H1 (cell line): ENCODE measurements at regions not wholly inside any gene's neighbourhood (a gene's known extent, or its start where the extent isn't known, plus 50 kb on each side); places are given as distances from the start of the nearest gene placed in this dataset.

Source experiments
- BRCA1 ChIP-seq: IDR thresholded peaks from 2 replicates; pipeline ENCODE4 v1.6.1; 2012; ENCODE audit warnings: low read depth, low read length, improper control_type of control experiment
- CEBPB ChIP-seq: IDR thresholded peaks from 2 replicates; pipeline ENCODE4 v1.6.1; 2012; ENCODE audit warnings: low read depth, low read length
- CHD1 ChIP-seq: IDR thresholded peaks from 2 replicates; pipeline ENCODE4 v1.6.1; 2012; ENCODE audit warnings: low read depth, low read length, improper control_type of control experiment
- CREB1 ChIP-seq: IDR thresholded peaks from 2 replicates; pipeline ENCODE4 v1.6.1; 2012; ENCODE audit warnings: inconsistent platforms
- EP300 ChIP-seq, 2 experiments: IDR thresholded peaks; 1 replicate in 1 of 2; 2 replicates in 1 of 2; pipeline ENCODE4 v1.6.1; 2011 to 2012; ENCODE audit warnings: low read depth in 2 of 2, low read length in 2 of 2, mild to moderate bottlenecking in 2 of 2, borderline replicate concordance in 1 of 2, inconsistent platforms in 1 of 2, moderate library complexity in 1 of 2
- HDAC6 ChIP-seq: IDR thresholded peaks from one replicate; pipeline ENCODE4 v1.7.1; 2012; ENCODE audit warnings: low read depth, mild to moderate bottlenecking, inconsistent platforms, low read length, moderate library complexity
- POLR2A ChIP-seq, 2 experiments: IDR thresholded peaks; 1 replicate in 1 of 2; 2 replicates in 1 of 2; pipeline ENCODE4 v1.6.1; 2011; ENCODE audit warnings: low read depth in 2 of 2, low read length in 2 of 2, mild to moderate bottlenecking in 2 of 2; ENCODE audit errors: control extremely low read depth in 1 of 2
- POLR2AphosphoS5 ChIP-seq: IDR thresholded peaks from 2 replicates; pipeline ENCODE4 v1.6.1; 2011; ENCODE audit warnings: low read depth, low read length
- RFX5 ChIP-seq: IDR thresholded peaks from 2 replicates; pipeline ENCODE4 v1.6.1; 2011; ENCODE audit warnings: low read depth, low read length, improper control_type of control experiment, borderline replicate concordance
- SP1 ChIP-seq: IDR thresholded peaks from 2 replicates; pipeline ENCODE4 v1.6.1; 2011; ENCODE audit warnings: low read depth, low read length
- YY1 ChIP-seq: IDR thresholded peaks from 2 replicates; pipeline ENCODE4 v1.6.1; 2011; ENCODE audit warnings: low read depth, mild to moderate bottlenecking, low read length
- ZNF274 ChIP-seq: IDR thresholded peaks from 2 replicates; pipeline ENCODE4 v1.7.0; 2012; ENCODE audit warnings: low read length, borderline replicate concordance; ENCODE audit errors: extremely low read depth
- TF ChIP-seq, protein P1 (sequence below), 3 experiments: IDR thresholded peaks; 1 replicate in 2 of 3; 2 replicates in 1 of 3; pipeline versions ENCODE4 v1.5.1 to v1.6.1; 2011; ENCODE audit warnings: low read length in 3 of 3, mild to moderate bottlenecking in 3 of 3, inconsistent platforms in 2 of 3, low read depth in 1 of 3, moderate library complexity in 1 of 3; ENCODE audit not compliant: insufficient read depth in 1 of 3; ENCODE audit errors: control extremely low read depth in 1 of 3

DNA sequence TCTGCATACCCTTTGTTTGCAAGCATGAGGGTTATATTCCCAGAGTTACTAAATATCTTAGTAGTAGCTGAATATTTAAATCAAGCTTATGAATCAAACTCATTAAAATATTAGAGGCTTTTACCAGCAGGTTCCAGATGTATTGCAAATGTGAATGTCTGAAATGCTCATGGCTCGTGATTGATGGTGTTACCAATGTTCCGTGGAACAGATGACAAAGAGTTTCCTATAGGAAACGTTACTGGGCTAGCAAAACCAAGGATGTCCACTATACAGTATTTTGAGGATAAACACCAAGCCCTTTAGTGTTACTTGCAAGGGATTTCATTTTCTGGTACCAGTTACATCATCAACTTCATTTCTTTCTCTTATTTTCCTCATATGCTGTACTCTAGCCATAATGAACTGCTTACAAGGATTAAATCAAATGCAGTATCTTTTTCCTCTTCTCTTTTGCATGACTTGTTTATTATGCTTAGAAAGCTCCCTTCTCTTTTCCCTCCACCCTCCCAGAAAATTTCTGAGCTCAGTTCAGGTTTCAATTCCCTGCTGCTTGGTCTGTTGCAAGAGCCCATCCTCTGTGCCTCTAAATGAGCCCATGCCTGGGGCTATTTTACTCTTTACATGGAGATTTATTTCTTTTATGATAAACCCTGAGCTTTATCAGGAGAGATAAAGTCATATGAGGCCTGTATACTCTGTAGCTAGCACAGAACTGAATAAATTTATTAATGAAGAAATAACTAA lies 1537.1 kb upstream of the GOT2 start:
- TF ChIP-seq, protein P1, sequence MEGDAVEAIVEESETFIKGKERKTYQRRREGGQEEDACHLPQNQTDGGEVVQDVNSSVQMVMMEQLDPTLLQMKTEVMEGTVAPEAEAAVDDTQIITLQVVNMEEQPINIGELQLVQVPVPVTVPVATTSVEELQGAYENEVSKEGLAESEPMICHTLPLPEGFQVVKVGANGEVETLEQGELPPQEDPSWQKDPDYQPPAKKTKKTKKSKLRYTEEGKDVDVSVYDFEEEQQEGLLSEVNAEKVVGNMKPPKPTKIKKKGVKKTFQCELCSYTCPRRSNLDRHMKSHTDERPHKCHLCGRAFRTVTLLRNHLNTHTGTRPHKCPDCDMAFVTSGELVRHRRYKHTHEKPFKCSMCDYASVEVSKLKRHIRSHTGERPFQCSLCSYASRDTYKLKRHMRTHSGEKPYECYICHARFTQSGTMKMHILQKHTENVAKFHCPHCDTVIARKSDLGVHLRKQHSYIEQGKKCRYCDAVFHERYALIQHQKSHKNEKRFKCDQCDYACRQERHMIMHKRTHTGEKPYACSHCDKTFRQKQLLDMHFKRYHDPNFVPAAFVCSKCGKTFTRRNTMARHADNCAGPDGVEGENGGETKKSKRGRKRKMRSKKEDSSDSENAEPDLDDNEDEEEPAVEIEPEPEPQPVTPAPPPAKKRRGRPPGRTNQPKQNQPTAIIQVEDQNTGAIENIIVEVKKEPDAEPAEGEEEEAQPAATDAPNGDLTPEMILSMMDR (IDR thresholded peaks at IDR 0.05; ENCODE audit: control extremely low read depth in 1 of 3, insufficient read depth in 1 of 3, low read depth in 1 of 3, low read length in 3 of 3), result no peak
- no peak for TF ChIP-seq POLR2AphosphoS5
- no peak for TF ChIP-seq POLR2A (IDR thresholded peaks at IDR 0.05; ENCODE audit: control extremely low read depth in 1 of 2, low read depth in 2 of 2, low read length in 2 of 2)
- no peak for TF ChIP-seq BRCA1
- TF ChIP-seq CREB1, result no peak
- peak; percentile 64 for TF ChIP-seq CEBPB
- TF ChIP-seq RFX5, result no peak
- TF ChIP-seq HDAC6, result no peak
- TF ChIP-seq CHD1, result no peak
- TF ChIP-seq ZNF274, result no peak
- TF ChIP-seq SP1, result no peak
- no peak for TF ChIP-seq YY1
- no peak for TF ChIP-seq EP300 (IDR thresholded peaks at IDR 0.05; ENCODE audit: borderline replicate concordance in 1 of 2, low read depth in 2 of 2, low read length in 2 of 2)
